BE2C (cell line): ENCODE measurements at regions not wholly inside any gene's neighbourhood (a gene's known extent, or its start where the extent isn't known, plus 50 kb on each side); places are given as distances from the start of the nearest gene placed in this dataset.

ENCODE experiments used
- DNase-seq: peaks from one replicate; pipeline ENCODE4 v3.0.0-alpha.2; 2020
- H3K27me3 ChIP-seq: fragments of 250-450 bp; sonication (Bioruptor Pico); 2 replicates; pipeline ENCODE4 v1.5.1; 2020; ENCODE audit warnings: mild to moderate bottlenecking
- H3K36me3 ChIP-seq: fragments of 250-450 bp; sonication (Bioruptor Pico); 2 replicates; pipeline ENCODE4 v1.5.1; 2020; ENCODE audit warnings: mild to moderate bottlenecking
- H3K4me1 ChIP-seq: fragments of 250-450 bp; sonication (Bioruptor Pico); 2 replicates; pipeline ENCODE4 v1.5.1; 2020
- H3K4me3 ChIP-seq: 2 replicates; pipeline ENCODE4 v1.5.1; 2011; ENCODE audit warnings: low read depth, low read length
- H3K9me3 ChIP-seq: fragments of 250-450 bp; sonication (Bioruptor Pico); 2 replicates; pipeline ENCODE4 v1.5.1; 2020
- CTCF ChIP-seq: IDR thresholded peaks from 2 replicates; pipeline ENCODE4 v1.5.1; 2012; ENCODE audit warnings: mild to moderate bottlenecking, low read depth, low read length

- no peaks in the 10 kb centered on the region for H3K36me3 ChIP-seq
- TF ChIP-seq CTCF = no peak
- no peak overlapping the region for H3K4me3 ChIP-seq
- H3K4me1 ChIP-seq = no peaks in the 10 kb centered on the region
- H3K27me3 ChIP-seq = no peaks in the 10 kb centered on the region
- no peak for DNase-seq
- H3K9me3 ChIP-seq = no peaks in the 10 kb centered on the region
Measured at GRCh38 chr2:111665011-111665410, 219.0 kb downstream of the ANAPC1 start.

- Histone ChIP-seq H3K4me3 (no peak overlapping the region), H3K9me3 (no peaks in the 10 kb centered on the region), H3K4me1 (no peaks in the 10 kb centered on the region), H3K36me3 (no peaks in the 10 kb centered on the region), H3K27me3 (no peaks in the 10 kb centered on the region)
- TF ChIP-seq CTCF = no peak
- DNase-seq = no peak
Measured at GRCh38 chr2:111665551-111666116, 218.4 kb downstream of the ANAPC1 start.

- H3K4me3 ChIP-seq = no peak overlapping the region
- H3K36me3 ChIP-seq = no peaks in the 10 kb centered on the region
- H3K27me3 ChIP-seq = no peaks in the 10 kb centered on the region
- TF ChIP-seq CTCF = no peak
- no peaks in the 10 kb centered on the region for H3K4me1 ChIP-seq
- no peak for DNase-seq
- no peaks in the 10 kb centered on the region for H3K9me3 ChIP-seq
Measured at GRCh38 chr2:111666160-111666559, 217.8 kb downstream of the ANAPC1 start.

- Histone ChIP-seq H3K27me3 (no peaks in the 10 kb centered on the region), H3K4me1 (no peaks in the 10 kb centered on the region)
- TF ChIP-seq CTCF = no peak
Measured at GRCh38 chr2:111667001-111667400, 217.0 kb downstream of the ANAPC1 start.

GRCh38 chr2:111667542-111668273, 216.3 kb downstream of the ANAPC1 start:
- Histone ChIP-seq H3K36me3 (no peaks in the 10 kb centered on the region), H3K27me3 (no peaks in the 10 kb centered on the region), H3K4me3 (no peak overlapping the region), H3K4me1 (no peaks in the 10 kb centered on the region), H3K9me3 (no peaks in the 10 kb centered on the region)
- TF ChIP-seq CTCF = peak; percentile 25
- DNase-seq = no peak

More at GRCh38 chr2:111667001-111667400, 217.0 kb downstream of the ANAPC1 start:
- H3K9me3 ChIP-seq = no peaks in the 10 kb centered on the region
- H3K4me3 ChIP-seq = no peak overlapping the region
- DNase-seq = no peak
- H3K36me3 ChIP-seq = no peaks in the 10 kb centered on the region

GRCh38 chr2:111668274-111668616, 215.7 kb downstream of the ANAPC1 start:
- Histone ChIP-seq H3K9me3 (no peaks in the 10 kb centered on the region), H3K36me3 (no peaks in the 10 kb centered on the region), H3K4me1 (no peaks in the 10 kb centered on the region), H3K27me3 (no peaks in the 10 kb centered on the region), H3K4me3 (no peak overlapping the region)
- no peak for DNase-seq
- no peak for TF ChIP-seq CTCF
